Common myeloid progenitor, CD34-positive (primary cell): ENCODE measurements at regions not wholly inside any gene's neighbourhood (a gene's known extent, or its start where the extent isn't known, plus 50 kb on each side); places are given as distances from the start of the nearest gene placed in this dataset.

Experiments
- CTCF ChIA-PET: fragments of 350-600 bp; sonication (Branson Sonifier 250); formaldehyde crosslinking; loops from one replicate; lab custom pipeline; 2021; ENCODE audit warnings: antibody characterized with exemption; lab: Charles Lee
- POLR2A ChIA-PET: fragments of 350-600 bp; sonication (Branson Sonifier 250); formaldehyde crosslinking; loops from one replicate; lab custom pipeline; 2021; ENCODE audit warnings: antibody characterized with exemption; lab: Charles Lee
- DNase-seq, 3 donors: peaks; one replicate each; pipeline versions ENCODE4 v3.0.0 to v3.0.0-alpha.2; 2013
- H3K27ac ChIP-seq, 2 experiments: 1 replicate in 1 of 2; 2 replicates in 1 of 2; pipeline ENCODE4 v1.7.0; 2013; ENCODE audit warnings: inconsistent platforms in 2 of 2, low read length in 2 of 2, mild to moderate bottlenecking in 2 of 2, low read depth in 1 of 2, moderate library complexity in 1 of 2; ENCODE audit not compliant: severe bottlenecking in 2 of 2, insufficient read depth in 1 of 2, poor library complexity in 1 of 2
- H3K27me3 ChIP-seq, 5 experiments: replicated peaks in 2 of 5; 1 replicate in 3 of 5; 2 replicates in 2 of 5; pipeline versions ENCODE4 v1.6.1 to v1.7.0; 2013; ENCODE audit warnings: low read length in 4 of 5, mild to moderate bottlenecking in 2 of 5, moderate library complexity in 2 of 5, inconsistent platforms in 1 of 5; ENCODE audit not compliant: insufficient read depth in 5 of 5, control insufficient read depth in 4 of 5
- H3K36me3 ChIP-seq, 4 experiments: 1 replicate in 2 of 4; 2 replicates in 2 of 4; pipeline versions ENCODE4 v1.6.1 to v1.7.0; 2013; ENCODE audit warnings: low read length in 3 of 4, control low read depth in 1 of 4, mild to moderate bottlenecking in 1 of 4; ENCODE audit not compliant: control insufficient read depth in 4 of 4, insufficient read depth in 4 of 4
- H3K4me1 ChIP-seq, 4 experiments: 1 replicate in 3 of 4; 2 replicates in 1 of 4; pipeline versions ENCODE4 v1.6.1 to v1.7.1; 2013; ENCODE audit warnings: low read length in 3 of 4, mild to moderate bottlenecking in 3 of 4, control low read depth in 1 of 4, inconsistent platforms in 1 of 4, moderate library complexity in 1 of 4; ENCODE audit not compliant: control insufficient read depth in 4 of 4, insufficient read depth in 4 of 4; ENCODE audit errors: control extremely low read depth in 1 of 4
- H3K4me3 ChIP-seq, 7 experiments: 1 replicate in 4 of 7; 2 replicates in 3 of 7; pipeline versions ENCODE4 v1.5.1 to v1.7.0; 2013; ENCODE audit warnings: mild to moderate bottlenecking in 7 of 7, low read length in 6 of 7, moderate library complexity in 6 of 7, inconsistent platforms in 2 of 7, low read depth in 2 of 7, control low read depth in 1 of 7; ENCODE audit not compliant: insufficient read depth in 4 of 7, control insufficient read depth in 1 of 7; ENCODE audit errors: extremely low read depth in 1 of 7
- H3K9me3 ChIP-seq, 5 experiments: 1 replicate in 4 of 5; 2 replicates in 1 of 5; pipeline versions ENCODE4 v1.6.1 to v1.7.1; 2013; ENCODE audit warnings: low read length in 4 of 5, mild to moderate bottlenecking in 2 of 5, inconsistent platforms in 1 of 5, low read depth in 1 of 5, moderate library complexity in 1 of 5; ENCODE audit not compliant: control insufficient read depth in 4 of 5, insufficient read depth in 2 of 5; ENCODE audit errors: control extremely low read depth in 1 of 5
- WGBS: methylation state at CpG from one replicate; pipeline ENCODE4 v1.1.5; 2013; ENCODE audit not compliant: insufficient coverage; 5-methylcytosine and 5-hydroxymethylcytosine counted together

GRCh38 chr1:221925947-221926346, 184.1 kb upstream of the DUSP10 start:
- DNase-seq: peak in 1 of 3 donors; percentile 6
- POLR2A ChIA-PET: no interaction called here
- H3K36me3 ChIP-seq: no peaks in the 10 kb centered on the region
- H3K4me3 ChIP-seq: no peak overlapping the region
- peaks cover 0 to 2% (median 1%) of the 10 kb centered on the region in 5 experiments for H3K9me3 ChIP-seq
- H3K4me1 ChIP-seq: peaks cover 0 to 6% (median 0%) of the 10 kb centered on the region in 4 experiments
- no peak overlapping the region for H3K27ac ChIP-seq
- H3K27me3 ChIP-seq: no peaks in the 10 kb centered on the region
- CTCF ChIA-PET: interaction anchor here (0.6 to 1.6 kb wide), 4 partner anchors 18 to 238 kb away, joined by 3 to 4 read pairs (median 4); no protein-coding TSS in a partner anchor
- no CpG with 5 or more reads among the region's 1 CpG for WGBS

- ChIA-PET CTCF (interaction anchor here (1.0 to 1.7 kb wide), 3 partner anchors 14 to 32 kb away, joined by 3 to 6 read pairs (median 3); no protein-coding TSS in a partner anchor), POLR2A (no interaction called here)
- Histone ChIP-seq H3K4me3 (no peak overlapping the region), H3K27ac (no peak overlapping the region), H3K4me1 (peaks cover 0 to 6% (median 0%) of the 10 kb centered on the region in 4 experiments), H3K27me3 (no peaks in the 10 kb centered on the region), H3K36me3 (no peaks in the 10 kb centered on the region), H3K9me3 (peaks cover 0 to under 1% (median 0%) of the 10 kb centered on the region in 5 experiments)
- DNase-seq: no peak
- over 99% methylated on average over 7 of the region's 8 CpGs for WGBS
These were observed 182.2 kb upstream of the DUSP10 start for GRCh38 chr1:221923929-221924598.

- POLR2A ChIA-PET: no interaction called here
- CTCF ChIA-PET: no interaction called here
- WGBS: 100% methylated on average over 1 of the region's 2 CpGs
These were observed 180.0 kb upstream of the DUSP10 start for GRCh38 chr1:221921936-221922335.

GRCh38 chr1:221919743-221920142, 177.9 kb upstream of the DUSP10 start:
- no peak for DNase-seq
- ChIA-PET POLR2A (no interaction called here), CTCF (interaction anchor here (1.1 kb wide), 1 partner anchor 16 kb away, joined by 4 read pairs; no protein-coding TSS in a partner anchor)
- H3K4me3 ChIP-seq: no peak overlapping the region
- H3K27me3 ChIP-seq: no peaks in the 10 kb centered on the region
- no peaks in the 10 kb centered on the region for H3K36me3 ChIP-seq
- no peak overlapping the region for H3K27ac ChIP-seq
- H3K4me1 ChIP-seq: no peaks in the 10 kb centered on the region
- no peaks in the 10 kb centered on the region for H3K9me3 ChIP-seq
- 100% methylated on average over 1 of the region's 2 CpGs for WGBS

More at GRCh38 chr1:221921936-221922335, 180.0 kb upstream of the DUSP10 start:
- H3K9me3 ChIP-seq: no peaks in the 10 kb centered on the region
- H3K36me3 ChIP-seq: no peaks in the 10 kb centered on the region
- DNase-seq: no peak
- no peak overlapping the region for H3K4me3 ChIP-seq
- no peak overlapping the region for H3K27ac ChIP-seq
- no peaks in the 10 kb centered on the region for H3K27me3 ChIP-seq
- H3K4me1 ChIP-seq: peaks cover 0 to 6% (median 0%) of the 10 kb centered on the region in 4 experiments

GRCh38 chr1:221919341-221919740, 177.5 kb upstream of the DUSP10 start:
- no peak overlapping the region for H3K4me3 ChIP-seq
- ChIA-PET POLR2A (no interaction called here), CTCF (interaction anchor here (1.1 to 1.4 kb wide), 3 partner anchors 14 to 40 kb away, joined by 3 to 4 read pairs (median 3); no protein-coding TSS in a partner anchor)
- no peak for DNase-seq
- no peaks in the 10 kb centered on the region for H3K27me3 ChIP-seq
- H3K36me3 ChIP-seq: no peaks in the 10 kb centered on the region
- no peak overlapping the region for H3K27ac ChIP-seq
- WGBS: 57% methylated on average over 1 of the region's 1 CpG
- no peaks in the 10 kb centered on the region for H3K9me3 ChIP-seq
- no peaks in the 10 kb centered on the region for H3K4me1 ChIP-seq

GRCh38 chr1:221916176-221916575, 174.3 kb upstream of the DUSP10 start:
- 100% methylated on average over 4 of the region's 5 CpGs for WGBS

GRCh38 chr1:221915764-221916163, 173.9 kb upstream of the DUSP10 start:
- CTCF ChIA-PET: no interaction called here
- WGBS: 100% methylated on average over 1 of the region's 2 CpGs
- H3K9me3 ChIP-seq: no peaks in the 10 kb centered on the region

More at GRCh38 chr1:221916176-221916575, 174.3 kb upstream of the DUSP10 start:
- CTCF ChIA-PET: no interaction called here
- no peak overlapping the region for H3K4me3 ChIP-seq
- H3K36me3 ChIP-seq: no peaks in the 10 kb centered on the region
- H3K9me3 ChIP-seq: no peaks in the 10 kb centered on the region
- H3K27ac ChIP-seq: no peak overlapping the region
- no peaks in the 10 kb centered on the region for H3K4me1 ChIP-seq
- H3K27me3 ChIP-seq: no peaks in the 10 kb centered on the region
- POLR2A ChIA-PET: no interaction called here
- no peak for DNase-seq

More at GRCh38 chr1:221915764-221916163, 173.9 kb upstream of the DUSP10 start:
- no peaks in the 10 kb centered on the region for H3K27me3 ChIP-seq
- POLR2A ChIA-PET: no interaction called here
- H3K36me3 ChIP-seq: no peaks in the 10 kb centered on the region
- no peak for DNase-seq
- no peak overlapping the region for H3K4me3 ChIP-seq
- no peaks in the 10 kb centered on the region for H3K4me1 ChIP-seq
- no peak overlapping the region for H3K27ac ChIP-seq
